PC-3 (cell line): ENCODE measurements at regions not wholly inside any gene's neighbourhood (a gene's known extent, or its start where the extent isn't known, plus 50 kb on each side); places are given as distances from the start of the nearest gene placed in this dataset.

ENCODE experiments used
- ATAC-seq: fragments of 200-7000 bp; cut with Tn5 transposase; 2 replicates; pipeline ENCODE4 v1.9.1; 2020; ENCODE audit warnings: mild to moderate bottlenecking, moderate library complexity
- BruUV-seq: library from RNA; stranded (reverse); fragments of 400-500 nt; replicated peaks from 2 replicates; lab custom pipeline; 2021; lab: Mats Ljungman, UMichigan
- CTCF ChIA-PET: fragments of 300-600 bp; sonication (Branson Sonifier 250); formaldehyde crosslinking; loops from one replicate; lab custom pipeline; 2022; ENCODE audit warnings: antibody characterized with exemption; lab: Charles Lee
- POLR2A ChIA-PET: fragments of 300-600 bp; sonication (Branson Sonifier 250); formaldehyde crosslinking; loops from one replicate; lab custom pipeline; 2022; ENCODE audit warnings: antibody characterized with exemption; ENCODE audit not compliant: unreplicated experiment; lab: Charles Lee
- DNase-seq: peaks from one replicate; pipeline ENCODE4 v3.0.0-alpha.2; 2015
- H2AFZ ChIP-seq: fragments of 300-600 bp; sonication (generic); 2 replicates; pipeline ENCODE4 v1.6.0; 2016; ENCODE audit warnings: antibody characterized with exemption, low read length
- H3F3A ChIP-seq: fragments of 300-600 bp; sonication (generic); one replicate; pipeline ENCODE4 v1.6.0; 2017; ENCODE audit warnings: antibody characterized with exemption, low read length, control low read depth, mild to moderate bottlenecking; ENCODE audit not compliant: unreplicated experiment
- H3K27ac ChIP-seq: fragments of 300-600 bp; sonication (generic); 2 replicates; pipeline ENCODE4 v1.5.1; 2016; ENCODE audit warnings: mild to moderate bottlenecking, low read length
- H3K27me3 ChIP-seq: fragments of 300-600 bp; sonication (generic); 2 replicates; pipeline ENCODE4 v1.6.1; 2016; ENCODE audit warnings: low read length, mixed read lengths
- H3K36me3 ChIP-seq: fragments of 300-600 bp; sonication (generic); 2 replicates; pipeline ENCODE4 v1.6.1; 2016; ENCODE audit warnings: low read depth, mixed run types, low read length, mixed read lengths
- H3K4me1 ChIP-seq: fragments of 300-600 bp; sonication (generic); 2 replicates; pipeline ENCODE4 v1.5.1; 2016; ENCODE audit warnings: low read length; ENCODE audit not compliant: insufficient read depth
- H3K4me2 ChIP-seq: fragments of 300-600 bp; sonication (generic); 2 replicates; pipeline ENCODE4 v1.6.0; 2016; ENCODE audit warnings: low read length
- H3K4me3 ChIP-seq: fragments of 300-600 bp; sonication (generic); 2 replicates; pipeline ENCODE4 v1.5.1; 2016; ENCODE audit warnings: mild to moderate bottlenecking, low read length, mixed read lengths
- H3K79me2 ChIP-seq: fragments of 300-600 bp; sonication (generic); 2 replicates; pipeline ENCODE4 v1.6.1; 2017; ENCODE audit warnings: low read length, mixed read lengths
- H3K9ac ChIP-seq: fragments of 300-600 bp; sonication (generic); 2 replicates; pipeline ENCODE4 v1.6.0; 2016; ENCODE audit warnings: mild to moderate bottlenecking, low read length
- H3K9me2 ChIP-seq: fragments of 300-600 bp; sonication (generic); replicated peaks from 2 replicates; pipeline ENCODE4 v1.6.1; 2016; ENCODE audit warnings: mixed run types, low read length, mixed read lengths
- H3K9me3 ChIP-seq: fragments of 300-600 bp; sonication (generic); 2 replicates; pipeline ENCODE4 v1.6.1; 2016; ENCODE audit warnings: low read length, mixed read lengths
- H4K20me1 ChIP-seq: fragments of 300-600 bp; sonication (generic); 2 replicates; pipeline ENCODE4 v1.6.1; 2016; ENCODE audit warnings: low read length, mixed read lengths
- EZH2 ChIP-seq: fragments of 300-600 bp; sonication (generic); IDR thresholded peaks from one replicate; pipeline ENCODE4 v1.6.1; 2017; ENCODE audit warnings: antibody characterized with exemption, mild to moderate bottlenecking, low read length; ENCODE audit not compliant: unreplicated experiment
- EZH2phosphoT487 ChIP-seq: fragments of 300-600 bp; sonication (generic); IDR thresholded peaks from 2 replicates; pipeline ENCODE4 v1.6.1; 2018; ENCODE audit warnings: mild to moderate bottlenecking, antibody characterized with exemption, low read length, borderline replicate concordance
- intact Hi-C: fragments of 100-400 bp; cut with micrococcal nuclease; formaldehyde crosslinking; loops from 2 replicates; pipeline ENCODE4 v1.9.0; 2023
- TF ChIP-seq, protein P1 (sequence below): fragments of 300-600 bp; sonication (generic); conservative IDR thresholded peaks from 2 replicates; pipeline ENCODE4 v1.5.1; 2017; ENCODE audit warnings: antibody characterized with exemption, low read depth, mild to moderate bottlenecking, low read length

DNA sequence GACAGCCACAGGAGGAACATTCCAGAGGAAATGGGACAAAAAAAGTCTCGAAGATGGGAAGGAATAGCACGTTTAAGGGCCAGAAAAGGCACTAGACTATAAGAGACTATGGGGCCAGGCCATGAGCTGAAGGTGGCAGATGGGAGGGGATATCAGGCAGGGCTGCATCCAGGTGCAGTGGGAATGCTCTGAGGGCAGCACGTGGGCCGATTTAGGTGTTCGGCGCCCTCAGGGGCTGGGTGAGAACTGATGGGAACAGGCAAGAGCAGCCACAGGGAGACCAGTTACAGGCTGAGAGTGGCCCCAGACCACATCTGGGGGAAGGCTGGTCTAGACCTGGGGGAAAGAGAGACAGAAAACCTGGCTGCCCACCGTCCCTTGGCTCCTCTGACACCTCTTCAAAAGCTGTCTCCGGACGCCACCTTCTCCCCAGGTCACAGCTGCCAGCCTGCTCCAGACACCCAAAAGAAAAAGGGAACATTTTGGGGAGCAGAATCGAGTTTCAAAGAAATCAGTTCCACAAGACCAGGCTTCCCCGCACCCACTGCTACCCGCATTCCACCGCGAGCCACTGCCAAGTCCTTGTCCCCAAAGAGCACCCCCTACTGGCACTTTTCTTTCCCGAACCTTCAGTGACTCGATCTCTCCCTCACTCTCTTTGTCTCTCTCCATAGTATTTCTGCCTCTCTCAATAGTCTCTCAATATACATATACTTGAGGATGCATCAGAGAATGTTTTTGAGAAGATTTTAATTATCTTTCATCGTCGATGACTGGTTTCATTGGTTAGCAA lies 190.1 kb upstream of the AGAP1 start:
- Histone ChIP-seq H3K4me2 (no peak overlapping the region), H3K9me3 (no peaks in the 10 kb centered on the region), H3K9ac (no peak overlapping the region), H2AFZ (no peak overlapping the region), H3K4me3 (no peak overlapping the region), H3F3A (no peaks in the 10 kb centered on the region), H3K4me1 (no peaks in the 10 kb centered on the region), H3K27ac (no peak overlapping the region), H4K20me1 (no peaks in the 10 kb centered on the region), H3K9me2 (no peaks in the 10 kb centered on the region), H3K79me2 (no peaks in the 10 kb centered on the region), H3K27me3 (no peaks in the 10 kb centered on the region), H3K36me3 (no peaks in the 10 kb centered on the region)
- intact Hi-C loops, result no loop called here
- ChIA-PET CTCF (no interaction called here), POLR2A (no interaction called here)
- no TSS peak for BruUV-seq
- DNase-seq (no peak), ATAC-seq (no peak)
- no peak for TF ChIP-seq EZH2phosphoT487
- TF ChIP-seq, protein P1, sequence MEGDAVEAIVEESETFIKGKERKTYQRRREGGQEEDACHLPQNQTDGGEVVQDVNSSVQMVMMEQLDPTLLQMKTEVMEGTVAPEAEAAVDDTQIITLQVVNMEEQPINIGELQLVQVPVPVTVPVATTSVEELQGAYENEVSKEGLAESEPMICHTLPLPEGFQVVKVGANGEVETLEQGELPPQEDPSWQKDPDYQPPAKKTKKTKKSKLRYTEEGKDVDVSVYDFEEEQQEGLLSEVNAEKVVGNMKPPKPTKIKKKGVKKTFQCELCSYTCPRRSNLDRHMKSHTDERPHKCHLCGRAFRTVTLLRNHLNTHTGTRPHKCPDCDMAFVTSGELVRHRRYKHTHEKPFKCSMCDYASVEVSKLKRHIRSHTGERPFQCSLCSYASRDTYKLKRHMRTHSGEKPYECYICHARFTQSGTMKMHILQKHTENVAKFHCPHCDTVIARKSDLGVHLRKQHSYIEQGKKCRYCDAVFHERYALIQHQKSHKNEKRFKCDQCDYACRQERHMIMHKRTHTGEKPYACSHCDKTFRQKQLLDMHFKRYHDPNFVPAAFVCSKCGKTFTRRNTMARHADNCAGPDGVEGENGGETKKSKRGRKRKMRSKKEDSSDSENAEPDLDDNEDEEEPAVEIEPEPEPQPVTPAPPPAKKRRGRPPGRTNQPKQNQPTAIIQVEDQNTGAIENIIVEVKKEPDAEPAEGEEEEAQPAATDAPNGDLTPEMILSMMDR, result peak; percentile 44

DNA sequence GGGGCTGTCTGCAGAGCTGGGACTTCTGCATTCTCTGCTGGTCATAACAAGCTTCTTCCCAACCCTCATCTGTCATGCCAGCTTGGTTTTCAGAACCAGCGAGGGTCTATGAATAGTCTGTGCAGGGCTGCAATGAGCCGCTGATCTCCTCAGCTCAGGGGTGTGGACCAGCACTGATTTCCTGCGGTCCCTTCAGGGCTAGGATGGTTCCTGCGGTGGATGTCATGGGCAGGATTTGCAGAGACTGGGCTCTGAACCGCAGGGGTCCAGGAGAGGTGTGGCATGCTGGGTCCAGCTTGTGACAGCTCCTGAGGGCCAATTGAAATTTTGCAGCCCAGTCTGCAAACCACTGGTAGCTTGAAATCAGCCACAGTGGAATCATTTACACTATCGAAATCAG lies 188.2 kb upstream of the AGAP1 start:
- Histone ChIP-seq H3K79me2 (no peaks in the 10 kb centered on the region), H3K9ac (no peak overlapping the region), H3K36me3 (no peaks in the 10 kb centered on the region), H3K4me3 (no peak overlapping the region), H3K27ac (no peak overlapping the region), H4K20me1 (no peaks in the 10 kb centered on the region), H2AFZ (no peak overlapping the region), H3K9me3 (no peaks in the 10 kb centered on the region), H3K27me3 (no peaks in the 10 kb centered on the region), H3F3A (no peaks in the 10 kb centered on the region), H3K4me2 (no peak overlapping the region), H3K9me2 (no peaks in the 10 kb centered on the region), H3K4me1 (no peaks in the 10 kb centered on the region)
- TF ChIP-seq, protein P1, result no peak
- TF ChIP-seq EZH2phosphoT487 (no peak), EZH2 (no peak)
- no TSS peak for BruUV-seq
- DNase-seq (no peak), ATAC-seq (no peak)
- ChIA-PET CTCF (no interaction called here), POLR2A (no interaction called here)
- intact Hi-C loops, result no loop called here

DNA sequence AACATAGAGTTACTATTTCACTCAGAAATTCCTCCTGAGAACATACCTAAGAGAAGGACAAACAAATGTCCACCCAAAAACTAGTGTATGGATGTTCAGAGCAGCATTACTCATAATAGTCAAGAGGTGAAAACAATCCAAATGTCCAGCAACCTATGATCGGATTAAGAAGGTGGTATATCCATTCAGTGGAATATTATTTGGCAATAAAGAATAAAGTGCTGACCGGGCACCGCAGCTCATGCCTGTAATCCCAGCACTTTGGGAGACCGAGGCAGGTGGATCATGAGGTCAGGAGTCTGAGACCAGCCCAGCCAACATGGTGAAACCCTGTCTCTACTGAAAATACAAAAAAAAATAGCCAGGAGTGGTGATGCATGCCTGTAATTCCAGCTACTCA lies 182.8 kb upstream of the AGAP1 start:
- CTCF ChIA-PET, result no interaction called here
- Histone ChIP-seq H3K36me3 (no peaks in the 10 kb centered on the region), H3K4me1 (peaks cover 7% of the 10 kb centered on the region), H3K27ac (no peak overlapping the region), H2AFZ (no peak overlapping the region), H3K27me3 (no peaks in the 10 kb centered on the region), H3K9ac (no peak overlapping the region), H3K79me2 (no peaks in the 10 kb centered on the region), H3K9me2 (no peaks in the 10 kb centered on the region), H3K4me3 (no peak overlapping the region), H3F3A (no peaks in the 10 kb centered on the region), H3K4me2 (no peak overlapping the region), H4K20me1 (no peaks in the 10 kb centered on the region), H3K9me3 (no peaks in the 10 kb centered on the region)
- DNase-seq, result no peak
- intact Hi-C loops, result no loop called here
- ATAC-seq, result no peak
- no TSS peak for BruUV-seq
- TF ChIP-seq, protein P1, result no peak
- TF ChIP-seq EZH2, result no peak
- no peak for TF ChIP-seq EZH2phosphoT487
- POLR2A ChIA-PET, result no interaction called here
